GM23338 (cell line): ENCODE measurements at regions not wholly inside any gene's neighbourhood (a gene's known extent, or its start where the extent isn't known, plus 50 kb on each side); places are given as distances from the start of the nearest gene placed in this dataset.

Source experiments
- EZH2phosphoT487 ChIP-seq: fragments of 200-600 bp; sonication (generic); IDR thresholded peaks from one replicate; pipeline ENCODE4 v1.8.1; 2018; ENCODE audit warnings: antibody characterized with exemption; ENCODE audit not compliant: unreplicated experiment
- TF ChIP-seq, protein P1 (sequence below), 2 experiments: fragments of 200-600 bp in 1 of 2; sonication (generic) in 1 of 2; conservative IDR thresholded peaks; 2 replicates each; pipeline versions ENCODE4 v1.5.1 to v1.6.1; 2016 to 2017; ENCODE audit warnings: antibody characterized with exemption in 2 of 2, low read depth in 2 of 2, mild to moderate bottlenecking in 2 of 2, moderate library complexity in 1 of 2

DNA sequence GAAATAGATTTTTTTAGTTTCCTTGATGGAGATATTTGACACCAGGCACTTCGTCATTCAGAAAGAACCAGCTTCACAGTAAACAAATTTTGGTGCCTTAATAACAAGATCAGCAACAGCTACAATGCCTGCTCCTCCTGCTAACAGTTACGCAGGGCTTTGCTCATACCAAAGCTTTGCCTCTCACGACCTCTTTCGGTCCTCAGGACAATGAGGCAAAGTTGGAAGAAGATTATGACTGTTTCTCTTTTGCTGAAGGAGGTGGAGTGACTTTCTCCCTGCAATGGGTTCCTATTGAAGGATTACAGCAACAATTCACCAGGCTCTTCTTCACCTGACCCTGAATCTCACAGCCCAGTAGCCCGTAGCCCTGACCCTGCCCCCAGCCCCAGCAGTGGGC is 440.1 kb downstream of the PREX1 start:
- TF ChIP-seq, protein P1, sequence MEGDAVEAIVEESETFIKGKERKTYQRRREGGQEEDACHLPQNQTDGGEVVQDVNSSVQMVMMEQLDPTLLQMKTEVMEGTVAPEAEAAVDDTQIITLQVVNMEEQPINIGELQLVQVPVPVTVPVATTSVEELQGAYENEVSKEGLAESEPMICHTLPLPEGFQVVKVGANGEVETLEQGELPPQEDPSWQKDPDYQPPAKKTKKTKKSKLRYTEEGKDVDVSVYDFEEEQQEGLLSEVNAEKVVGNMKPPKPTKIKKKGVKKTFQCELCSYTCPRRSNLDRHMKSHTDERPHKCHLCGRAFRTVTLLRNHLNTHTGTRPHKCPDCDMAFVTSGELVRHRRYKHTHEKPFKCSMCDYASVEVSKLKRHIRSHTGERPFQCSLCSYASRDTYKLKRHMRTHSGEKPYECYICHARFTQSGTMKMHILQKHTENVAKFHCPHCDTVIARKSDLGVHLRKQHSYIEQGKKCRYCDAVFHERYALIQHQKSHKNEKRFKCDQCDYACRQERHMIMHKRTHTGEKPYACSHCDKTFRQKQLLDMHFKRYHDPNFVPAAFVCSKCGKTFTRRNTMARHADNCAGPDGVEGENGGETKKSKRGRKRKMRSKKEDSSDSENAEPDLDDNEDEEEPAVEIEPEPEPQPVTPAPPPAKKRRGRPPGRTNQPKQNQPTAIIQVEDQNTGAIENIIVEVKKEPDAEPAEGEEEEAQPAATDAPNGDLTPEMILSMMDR (conservative IDR thresholded peaks at IDR 0.05; ENCODE audit: low read depth in 2 of 2) = no peak
- no peak for TF ChIP-seq EZH2phosphoT487
